ENCODE measurements at regions not wholly inside any gene's neighbourhood (a gene's known extent, or its start where the extent isn't known, plus 50 kb on each side); places are given as distances from the start of the nearest gene placed in this dataset.

DNA sequence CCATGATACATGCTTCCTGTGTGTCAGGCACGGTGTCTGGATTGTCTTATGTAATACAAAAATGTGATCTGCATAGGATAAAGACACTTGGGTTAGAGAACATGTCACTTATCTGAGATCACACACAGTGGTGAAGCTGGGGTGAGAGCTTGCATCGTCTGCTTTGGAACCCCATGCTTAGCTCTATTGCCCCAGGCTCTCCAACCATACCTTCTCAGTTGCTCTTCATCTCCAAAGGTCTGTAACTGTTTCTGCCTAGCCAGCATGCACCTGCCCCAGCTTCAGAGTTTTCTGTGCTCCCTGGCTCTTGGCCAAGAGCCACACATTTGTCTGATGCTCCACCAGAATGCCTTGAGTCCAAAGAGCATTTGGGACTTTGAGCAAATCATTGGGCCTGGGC lies 93.9 kb upstream of the COG2 start:
- ChIA-PET CTCF (no interaction called here), POLR2A (ENCODE audit: unreplicated experiment) (no interaction called here)
- ATAC-seq (ENCODE audit: low read depth) (no peak), DNase-seq (no peak)
- Histone ChIP-seq H3K79me1 (ENCODE audit: low read depth in 1 of 2, low read length in 2 of 2) (no peaks in the 10 kb centered on the region), H3K56ac (ENCODE audit: extremely low read depth, insufficient read depth, low read length) (no peak overlapping the region), H3K4ac (ENCODE audit: low read depth, low read length) (no peak overlapping the region), H3K4me1 (ENCODE audit: control insufficient read depth, insufficient read depth, low read length) (no peaks in the 10 kb centered on the region), H3K27ac (ENCODE audit: insufficient read depth, low read length) (no peak overlapping the region), H3K4me2 (ENCODE audit: low read depth, low read length) (no peak overlapping the region), H2AFZ (replicated peaks; ENCODE audit: low read length, poor library complexity) (no peak overlapping the region), H2BK15ac (ENCODE audit: low read depth, low read length) (no peak overlapping the region), H3K23ac (ENCODE audit: low read depth, low read length) (no peak overlapping the region), H2BK120ac (ENCODE audit: low read depth, low read length) (no peak overlapping the region), H3K9me1 (ENCODE audit: insufficient read depth, low read length) (no peaks in the 10 kb centered on the region), H2BK5ac (ENCODE audit: low read depth, low read length, poor library complexity, severe bottlenecking) (no peak overlapping the region), H3K36me3 (ENCODE audit: control insufficient read depth, insufficient read depth, low read length) (no peaks in the 10 kb centered on the region), H4K8ac (ENCODE audit: low read depth in 2 of 2, low read length in 2 of 2) (no peak overlapping the region), H3K14ac (replicated peaks; ENCODE audit: low read depth, low read length) (no peak overlapping the region), H2BK20ac (ENCODE audit: low read depth, low read length) (no peak overlapping the region), H2AK5ac (ENCODE audit: low read depth, low read length) (no peak overlapping the region), H3K4me3 (ENCODE audit: insufficient read depth, low read depth, low read length) (no peak overlapping the region), H3K27me3 (ENCODE audit: control insufficient read depth, insufficient read depth, low read length) (no peaks in the 10 kb centered on the region), H4K5ac (ENCODE audit: low read depth, low read length) (no peak overlapping the region), H4K20me1 (ENCODE audit: insufficient read depth, low read length) (no peaks in the 10 kb centered on the region), H3K18ac (ENCODE audit: low read depth, low read length) (no peak overlapping the region), H2AK9ac (replicated peaks; ENCODE audit: low read depth, low read length, poor library complexity) (no peak overlapping the region), H3K9me3 (ENCODE audit: control insufficient read depth, insufficient read depth, low read length) (0 out of 2 replicates have a peak, but pooled peaks cover 2% of the 10 kb centered on the region), H3K9ac (ENCODE audit: low read depth, low read length) (no peak overlapping the region), H4K91ac (ENCODE audit: insufficient read depth, low read depth, low read length) (no peak overlapping the region)
- WGBS, 2 experiments (ENCODE audit: extremely low coverage in 2 of 2, insufficient read length in 1 of 2) = 0% methylated on average over 1 of the region's 2 CpGs; no CpG with 5 or more reads in 1 of the 2 experiments
- intact Hi-C loops (cut with micrococcal nuclease) = no loop called here
- TF ChIP-seq FOS (IDR thresholded peaks at IDR 0.05; ENCODE audit: low read depth, low read length) = no peak
- no peak for TF ChIP-seq CEBPB (IDR thresholded peaks at IDR 0.05; ENCODE audit: low read depth, low read length)
- BruUV-seq (replicated peaks) = no TSS peak
- in situ Hi-C loops (cut with MboI; ENCODE audit: low sequenced_read_pairs) = no loop called here
- dilution Hi-C loops (cut with HindIII; ENCODE audit: low sequenced_read_pairs, unreplicated experiment) = no loop called here
